A549 (cell line): ENCODE measurements at regions not wholly inside any gene's neighbourhood (a gene's known extent, or its start where the extent isn't known, plus 50 kb on each side); places are given as distances from the start of the nearest gene placed in this dataset.

Source experiments
- CHD2 ChIP-seq: fragments of 150-350 bp; IDR thresholded peaks from 2 replicates; pipeline ENCODE4 v1.6.1; 2014; ENCODE audit warnings: low read length; ENCODE audit not compliant: partially characterized antibody
- EP300 ChIP-seq, 2 experiments: fragments of >200 bp; sonication (Bioruptor Twin); formaldehyde crosslinking; IDR thresholded peaks; 2 replicates in 1 of 2; 3 replicates in 1 of 2; pipeline ENCODE4 v1.6.1; 2016 to 2017
- JUNB ChIP-seq: fragments of >200 bp; sonication (Bioruptor Twin); formaldehyde crosslinking; IDR thresholded peaks from 2 replicates; pipeline ENCODE4 v1.6.1; 2016
- MAFK ChIP-seq: fragments of 450-650 bp; IDR thresholded peaks from 2 replicates; pipeline ENCODE4 v1.6.1; 2014; ENCODE audit not compliant: partially characterized antibody
- PHF8 ChIP-seq: fragments of 200-600 bp; sonication (generic); IDR thresholded peaks from 2 replicates; pipeline ENCODE4 v1.6.1; 2016; ENCODE audit warnings: low read depth, mild to moderate bottlenecking, antibody characterized with exemption, moderate library complexity, borderline replicate concordance
- POLR2AphosphoS2 ChIP-seq: conservative IDR thresholded peaks from 2 replicates; pipeline ENCODE4 v1.6.1; 2012; ENCODE audit warnings: low read length, improper control_type of control experiment, inconsistent platforms
- RCOR1 ChIP-seq: fragments of 150-350 bp; IDR thresholded peaks from 2 replicates; pipeline ENCODE4 v1.6.1; 2014; ENCODE audit warnings: antibody characterized with exemption, low read length, low read depth
- ZC3H11A ChIP-seq: fragments of 450-650 bp; IDR thresholded peaks from 2 replicates; pipeline ENCODE4 v1.6.1; 2014; ENCODE audit warnings: antibody characterized with exemption, mild to moderate bottlenecking
- TF ChIP-seq, protein P1 (sequence below): fragments of >200 bp; sonication (Bioruptor Twin); formaldehyde crosslinking; IDR thresholded peaks from 3 replicates; pipeline ENCODE4 v1.5.1; 2016

DNA sequence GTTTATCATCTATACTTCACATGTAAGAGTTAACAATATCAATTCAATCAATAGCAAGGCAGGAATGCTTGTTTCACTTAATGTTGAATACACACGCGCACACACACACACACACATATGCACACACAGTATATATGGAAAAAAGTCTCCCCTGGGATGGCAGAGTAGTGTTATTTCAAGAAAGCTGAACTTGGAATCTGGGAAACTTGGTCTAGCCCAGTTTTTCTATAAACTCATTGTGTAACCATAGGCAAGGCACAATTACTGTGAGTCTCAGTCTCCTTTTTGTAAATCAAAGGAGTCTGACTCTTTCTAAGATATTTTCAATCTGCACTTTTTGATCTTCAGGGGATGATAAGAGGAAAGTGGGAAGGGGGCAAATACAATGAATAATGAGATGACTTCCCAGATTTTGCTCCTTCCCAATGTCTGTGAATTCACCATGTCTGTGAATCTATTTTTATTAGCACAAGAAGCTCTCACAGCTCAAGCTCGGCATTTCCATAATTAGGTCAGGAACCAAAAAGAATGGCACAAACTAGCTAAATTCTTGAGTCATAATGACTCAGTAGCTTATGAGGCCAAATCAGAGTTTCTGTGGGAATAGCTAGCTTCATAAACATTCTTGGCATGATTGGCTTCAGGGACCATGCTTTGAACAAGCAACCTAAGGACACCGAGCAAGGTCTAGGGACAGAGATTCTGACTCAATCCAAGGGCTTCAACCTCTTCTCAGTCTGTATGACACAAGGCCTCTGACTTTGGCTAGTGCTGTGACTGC is 227.4 kb upstream of the DCBLD2 start:
- no peak for TF ChIP-seq JUNB
- TF ChIP-seq, protein P1, sequence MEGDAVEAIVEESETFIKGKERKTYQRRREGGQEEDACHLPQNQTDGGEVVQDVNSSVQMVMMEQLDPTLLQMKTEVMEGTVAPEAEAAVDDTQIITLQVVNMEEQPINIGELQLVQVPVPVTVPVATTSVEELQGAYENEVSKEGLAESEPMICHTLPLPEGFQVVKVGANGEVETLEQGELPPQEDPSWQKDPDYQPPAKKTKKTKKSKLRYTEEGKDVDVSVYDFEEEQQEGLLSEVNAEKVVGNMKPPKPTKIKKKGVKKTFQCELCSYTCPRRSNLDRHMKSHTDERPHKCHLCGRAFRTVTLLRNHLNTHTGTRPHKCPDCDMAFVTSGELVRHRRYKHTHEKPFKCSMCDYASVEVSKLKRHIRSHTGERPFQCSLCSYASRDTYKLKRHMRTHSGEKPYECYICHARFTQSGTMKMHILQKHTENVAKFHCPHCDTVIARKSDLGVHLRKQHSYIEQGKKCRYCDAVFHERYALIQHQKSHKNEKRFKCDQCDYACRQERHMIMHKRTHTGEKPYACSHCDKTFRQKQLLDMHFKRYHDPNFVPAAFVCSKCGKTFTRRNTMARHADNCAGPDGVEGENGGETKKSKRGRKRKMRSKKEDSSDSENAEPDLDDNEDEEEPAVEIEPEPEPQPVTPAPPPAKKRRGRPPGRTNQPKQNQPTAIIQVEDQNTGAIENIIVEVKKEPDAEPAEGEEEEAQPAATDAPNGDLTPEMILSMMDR, result no peak
- no peak for TF ChIP-seq ZC3H11A
- no peak for TF ChIP-seq RCOR1
- TF ChIP-seq MAFK, result no peak
- TF ChIP-seq EP300 (IDR thresholded peaks at IDR 0.05), result no peak
- TF ChIP-seq POLR2AphosphoS2, result no peak
- no peak for TF ChIP-seq PHF8
- TF ChIP-seq CHD2, result no peak
